PC-9 (cell line): ENCODE measurements at regions not wholly inside any gene's neighbourhood (a gene's known extent, or its start where the extent isn't known, plus 50 kb on each side); places are given as distances from the start of the nearest gene placed in this dataset.

Experiments used
- CTCF ChIP-seq: fragments of 200-600 bp; sonication (generic); conservative IDR thresholded peaks from 2 replicates; pipeline ENCODE4 v1.6.1; 2017; ENCODE audit warnings: mixed run types, antibody characterized with exemption, mild to moderate bottlenecking, moderate library complexity
- EZH2 ChIP-seq: fragments of 200-600 bp; sonication (generic); IDR thresholded peaks from 2 replicates; pipeline ENCODE4 v1.8.0; 2017; ENCODE audit warnings: antibody characterized with exemption, low read depth

GRCh38 chr11:92682136-92682535 is 287.3 kb upstream of the MTNR1B start:
- no peak for TF ChIP-seq CTCF
- TF ChIP-seq EZH2 = no peak
